G401 (cell line): ENCODE measurements at regions not wholly inside any gene's neighbourhood (a gene's known extent, or its start where the extent isn't known, plus 50 kb on each side); places are given as distances from the start of the nearest gene placed in this dataset.

Experiments
- DNase-seq: peaks from one replicate; pipeline ENCODE4 v3.0.0-alpha.2; 2015; ENCODE audit warnings: low spot score
- in situ Hi-C: cut with HindIII; loops from 2 replicates; pipeline ENCODE4 v1.10.0; 2016; ENCODE audit warnings: low sequenced_read_pairs, mixed read lengths

GRCh38 chr9:16254674-16255073 lies 615.8 kb downstream of the BNC2 start:
- no peak for DNase-seq
- in situ Hi-C loops, result no loop called here

GRCh38 chr9:16255217-16255616 lies 615.3 kb downstream of the BNC2 start:
- no peak for DNase-seq
- in situ Hi-C loops, result no loop called here

- DNase-seq, result no peak
- in situ Hi-C loops, result no loop called here
These were observed 612.9 kb downstream of the BNC2 start for GRCh38 chr9:16257604-16258003.

GRCh38 chr9:16258191-16258590 lies 612.3 kb downstream of the BNC2 start:
- in situ Hi-C loops, result no loop called here
- DNase-seq, result no peak

- in situ Hi-C loops, result no loop called here
- no peak for DNase-seq
These were observed 611.8 kb downstream of the BNC2 start for GRCh38 chr9:16258708-16259107.

GRCh38 chr9:16262477-16263261 lies 607.8 kb downstream of the BNC2 start:
- peak; percentile 92 for DNase-seq
- in situ Hi-C loops, result no loop called here

GRCh38 chr9:16265688-16266087 lies 604.8 kb downstream of the BNC2 start:
- no peak for DNase-seq
- in situ Hi-C loops, result no loop called here

GRCh38 chr9:16266648-16267276 lies 603.7 kb downstream of the BNC2 start:
- no peak for DNase-seq

GRCh38 chr9:16267281-16268066 lies 603.0 kb downstream of the BNC2 start:
- in situ Hi-C loops, result no loop called here

More at GRCh38 chr9:16266648-16267276, 603.7 kb downstream of the BNC2 start:
- in situ Hi-C loops, result no loop called here

GRCh38 chr9:16268067-16268881 lies 602.2 kb downstream of the BNC2 start:
- in situ Hi-C loops, result no loop called here
- peak; percentile 63 for DNase-seq

More at GRCh38 chr9:16267281-16268066, 603.0 kb downstream of the BNC2 start:
- DNase-seq, result no peak

- no peak for DNase-seq
- in situ Hi-C loops, result no loop called here
These were observed 598.5 kb downstream of the BNC2 start for GRCh38 chr9:16271967-16272366.

- DNase-seq, result no peak
- in situ Hi-C loops, result no loop called here
These were observed 597.7 kb downstream of the BNC2 start for GRCh38 chr9:16272776-16273175.

- peak; percentile 27 for DNase-seq
These were observed 594.5 kb downstream of the BNC2 start for GRCh38 chr9:16275795-16276624.

GRCh38 chr9:16276866-16277265 lies 593.6 kb downstream of the BNC2 start:
- in situ Hi-C loops, result no loop called here
- DNase-seq, result no peak

More at GRCh38 chr9:16275795-16276624, 594.5 kb downstream of the BNC2 start:
- in situ Hi-C loops, result no loop called here

GRCh38 chr9:16277471-16277960 lies 593.0 kb downstream of the BNC2 start:
- DNase-seq, result no peak
- in situ Hi-C loops, result no loop called here

- DNase-seq, result no peak
- in situ Hi-C loops, result no loop called here
These were observed 592.0 kb downstream of the BNC2 start for GRCh38 chr9:16278326-16278999.

GRCh38 chr9:16281707-16282106 lies 588.8 kb downstream of the BNC2 start:
- in situ Hi-C loops, result no loop called here
- DNase-seq, result no peak

- DNase-seq, result no peak
- in situ Hi-C loops, result no loop called here
These were observed 588.3 kb downstream of the BNC2 start for GRCh38 chr9:16282216-16282615.
